NCI-H82 treated with DMSO at 0.1 percent for 48 hours (cell line): ENCODE measurements at regions not wholly inside any gene's neighbourhood (a gene's known extent, or its start where the extent isn't known, plus 50 kb on each side); places are given as distances from the start of the nearest gene placed in this dataset.
"Not testable (repeated sequence)": the region's sequence is repeated elsewhere in the genome, so short reads cannot be mapped to it uniquely, and the experiment has no call there.

Experiments used
- DNase-seq: peaks from one replicate; lab custom pipeline; 2025; ENCODE audit not compliant: unreplicated experiment; lab: John Stamatoyannopoulos, UW

GRCh38 chr3:176357891-176358290 lies 839.4 kb downstream of the TBL1XR1 start:
- DNase-seq = no peak

- no peak for DNase-seq
These were observed 842.4 kb downstream of the TBL1XR1 start for GRCh38 chr3:176354843-176355242.

- no peak for DNase-seq
These were observed 844.5 kb downstream of the TBL1XR1 start for GRCh38 chr3:176352716-176353334.

GRCh38 chr3:176351408-176351807 lies 845.9 kb downstream of the TBL1XR1 start:
- DNase-seq = no peak

- DNase-seq = no peak
These were observed 847.6 kb downstream of the TBL1XR1 start for GRCh38 chr3:176349706-176350105.

GRCh38 chr3:176347424-176348146 lies 849.7 kb downstream of the TBL1XR1 start:
- DNase-seq = no peak

- DNase-seq = no peak
These were observed 855.3 kb downstream of the TBL1XR1 start for GRCh38 chr3:176341963-176342362.

GRCh38 chr3:176328666-176329065 lies 868.6 kb downstream of the TBL1XR1 start:
- DNase-seq = no peak

GRCh38 chr3:176328198-176328597 lies 869.1 kb downstream of the TBL1XR1 start:
- DNase-seq = no peak

GRCh38 chr3:176326894-176327490 lies 870.3 kb downstream of the TBL1XR1 start:
- DNase-seq = not testable (repeated sequence)

- not testable (repeated sequence) for DNase-seq
These were observed 875.8 kb downstream of the TBL1XR1 start for GRCh38 chr3:176321532-176321931.

GRCh38 chr3:176321099-176321498 lies 876.2 kb downstream of the TBL1XR1 start:
- DNase-seq = no peak

GRCh38 chr3:176313426-176313825 lies 883.9 kb downstream of the TBL1XR1 start:
- no peak for DNase-seq

GRCh38 chr3:176310641-176311040 lies 886.6 kb downstream of the TBL1XR1 start:
- no peak for DNase-seq

GRCh38 chr3:176302271-176302670 lies 895.0 kb downstream of the TBL1XR1 start:
- no peak for DNase-seq

GRCh38 chr3:176296066-176296597 lies 901.1 kb downstream of the TBL1XR1 start:
- DNase-seq = no peak

GRCh38 chr3:176293276-176293675 lies 904.0 kb downstream of the TBL1XR1 start:
- no peak for DNase-seq

- DNase-seq = no peak
These were observed 910.7 kb downstream of the TBL1XR1 start for GRCh38 chr3:176286476-176287085.

GRCh38 chr3:176275538-176275937 lies 921.7 kb downstream of the TBL1XR1 start:
- DNase-seq = no peak

GRCh38 chr3:176275113-176275512 lies 922.2 kb downstream of the TBL1XR1 start:
- no peak for DNase-seq

GRCh38 chr3:176274161-176274560 lies 923.1 kb downstream of the TBL1XR1 start:
- no peak for DNase-seq

- DNase-seq = no peak
These were observed 935.2 kb downstream of the TBL1XR1 start for GRCh38 chr3:176262071-176262470.
